ENCODE measurements at regions not wholly inside any gene's neighbourhood (a gene's known extent, or its start where the extent isn't known, plus 50 kb on each side); places are given as distances from the start of the nearest gene placed in this dataset.
A peak's percentile ranks its signal among the peaks of the same experiment; 100 is the strongest.

GRCh38 chr10:77710081-77710551, 72.5 kb upstream of the KCNMA1 start:
- Histone ChIP-seq H3K9me3 (ENCODE audit: control insufficient read depth, low read length) (no peaks in the 10 kb centered on the region), H3K27me3 (replicated peaks; ENCODE audit: control insufficient read depth, insufficient read depth, low read length) (peaks cover 11% of the 10 kb centered on the region), H3K9ac (ENCODE audit: low read length) (no peak overlapping the region), H3K4me3 (ENCODE audit: low read length) (no peak overlapping the region), H3K4me1 (ENCODE audit: control insufficient read depth, insufficient read depth, low read length) (peaks cover 7% of the 10 kb centered on the region), H3K36me3 (ENCODE audit: control insufficient read depth, insufficient read depth, low read length, severe bottlenecking) (no peaks in the 10 kb centered on the region)
- DNase-seq (ENCODE audit: low read depth): no peak

- Histone ChIP-seq H3K27me3 (replicated peaks; ENCODE audit: control insufficient read depth, insufficient read depth, low read length) (no peaks in the 10 kb centered on the region), H3K9me3 (ENCODE audit: control insufficient read depth, low read length) (no peaks in the 10 kb centered on the region), H3K36me3 (ENCODE audit: control insufficient read depth, insufficient read depth, low read length, severe bottlenecking) (no peaks in the 10 kb centered on the region), H3K9ac (ENCODE audit: low read length) (no peak overlapping the region), H3K4me1 (ENCODE audit: control insufficient read depth, insufficient read depth, low read length) (peaks cover 2% of the 10 kb centered on the region), H3K4me3 (ENCODE audit: low read length) (no peak overlapping the region)
- DNase-seq (ENCODE audit: low read depth): no peak
Measured at GRCh38 chr10:77707570-77707969, 70.0 kb upstream of the KCNMA1 start.

- Histone ChIP-seq H3K27me3 (replicated peaks; ENCODE audit: control insufficient read depth, insufficient read depth, low read length) (no peaks in the 10 kb centered on the region), H3K4me3 (ENCODE audit: low read length) (no peak overlapping the region), H3K36me3 (ENCODE audit: control insufficient read depth, insufficient read depth, low read length, severe bottlenecking) (no peaks in the 10 kb centered on the region), H3K9ac (ENCODE audit: low read length) (no peak overlapping the region), H3K4me1 (ENCODE audit: control insufficient read depth, insufficient read depth, low read length) (peaks cover 21% of the 10 kb centered on the region), H3K9me3 (ENCODE audit: control insufficient read depth, low read length) (no peaks in the 10 kb centered on the region)
- peak; percentile 85 for DNase-seq (ENCODE audit: low read depth)
Measured at GRCh38 chr10:77702166-77702565, 64.6 kb upstream of the KCNMA1 start.

GRCh38 chr10:77700086-77700485, 62.5 kb upstream of the KCNMA1 start:
- Histone ChIP-seq H3K9ac (ENCODE audit: low read length) (no peak overlapping the region), H3K36me3 (ENCODE audit: control insufficient read depth, insufficient read depth, low read length, severe bottlenecking) (no peaks in the 10 kb centered on the region), H3K27me3 (replicated peaks; ENCODE audit: control insufficient read depth, insufficient read depth, low read length) (no peaks in the 10 kb centered on the region), H3K4me3 (ENCODE audit: low read length) (no peak overlapping the region), H3K4me1 (ENCODE audit: control insufficient read depth, insufficient read depth, low read length) (peaks cover 21% of the 10 kb centered on the region), H3K9me3 (ENCODE audit: control insufficient read depth, low read length) (no peaks in the 10 kb centered on the region)
- peak; percentile 38 for DNase-seq (ENCODE audit: low read depth)

GRCh38 chr10:77699080-77699645, 61.6 kb upstream of the KCNMA1 start:
- Histone ChIP-seq H3K9ac (ENCODE audit: low read length) (no peak overlapping the region), H3K4me1 (ENCODE audit: control insufficient read depth, insufficient read depth, low read length) (peaks cover 21% of the 10 kb centered on the region), H3K27me3 (replicated peaks; ENCODE audit: control insufficient read depth, insufficient read depth, low read length) (no peaks in the 10 kb centered on the region), H3K9me3 (ENCODE audit: control insufficient read depth, low read length) (no peaks in the 10 kb centered on the region), H3K4me3 (ENCODE audit: low read length) (no peak overlapping the region), H3K36me3 (ENCODE audit: control insufficient read depth, insufficient read depth, low read length, severe bottlenecking) (no peaks in the 10 kb centered on the region)
- no peak for DNase-seq (ENCODE audit: low read depth)

GRCh38 chr10:77698267-77698931, 60.8 kb upstream of the KCNMA1 start:
- Histone ChIP-seq H3K9ac (ENCODE audit: low read length) (no peak overlapping the region), H3K27me3 (replicated peaks; ENCODE audit: control insufficient read depth, insufficient read depth, low read length) (no peaks in the 10 kb centered on the region), H3K4me1 (ENCODE audit: control insufficient read depth, insufficient read depth, low read length) (peaks cover 21% of the 10 kb centered on the region), H3K36me3 (ENCODE audit: control insufficient read depth, insufficient read depth, low read length, severe bottlenecking) (no peaks in the 10 kb centered on the region), H3K4me3 (ENCODE audit: low read length) (no peak overlapping the region), H3K9me3 (ENCODE audit: control insufficient read depth, low read length) (no peaks in the 10 kb centered on the region)
- no peak for DNase-seq (ENCODE audit: low read depth)

- Histone ChIP-seq H3K9ac (ENCODE audit: low read length) (no peak overlapping the region), H3K4me1 (ENCODE audit: control insufficient read depth, insufficient read depth, low read length) (peaks cover 11% of the 10 kb centered on the region), H3K4me3 (ENCODE audit: low read length) (no peak overlapping the region), H3K36me3 (ENCODE audit: control insufficient read depth, insufficient read depth, low read length, severe bottlenecking) (no peaks in the 10 kb centered on the region), H3K9me3 (ENCODE audit: control insufficient read depth, low read length) (no peaks in the 10 kb centered on the region), H3K27me3 (replicated peaks; ENCODE audit: control insufficient read depth, insufficient read depth, low read length) (no peaks in the 10 kb centered on the region)
- DNase-seq (ENCODE audit: low read depth): no peak
Measured at GRCh38 chr10:77696584-77696983, 59.0 kb upstream of the KCNMA1 start.

GRCh38 chr10:77695186-77695585, 57.6 kb upstream of the KCNMA1 start:
- Histone ChIP-seq H3K4me3 (ENCODE audit: low read length) (no peak overlapping the region), H3K9ac (ENCODE audit: low read length) (no peak overlapping the region), H3K9me3 (ENCODE audit: control insufficient read depth, low read length) (no peaks in the 10 kb centered on the region), H3K36me3 (ENCODE audit: control insufficient read depth, insufficient read depth, low read length, severe bottlenecking) (no peaks in the 10 kb centered on the region), H3K4me1 (ENCODE audit: control insufficient read depth, insufficient read depth, low read length) (peaks cover 8% of the 10 kb centered on the region), H3K27me3 (replicated peaks; ENCODE audit: control insufficient read depth, insufficient read depth, low read length) (peaks cover 5% of the 10 kb centered on the region)
- no peak for DNase-seq (ENCODE audit: low read depth)

GRCh38 chr10:77692782-77693181, 55.2 kb upstream of the KCNMA1 start:
- no peak overlapping the region for H3K9ac ChIP-seq (ENCODE audit: low read length)
- H3K9me3 ChIP-seq (ENCODE audit: control insufficient read depth, low read length): no peaks in the 10 kb centered on the region
- peak; percentile 34 for DNase-seq (ENCODE audit: low read depth)
- no peaks in the 10 kb centered on the region for H3K36me3 ChIP-seq (ENCODE audit: control insufficient read depth, insufficient read depth, low read length, severe bottlenecking)
- no peaks in the 10 kb centered on the region for H3K4me1 ChIP-seq (ENCODE audit: control insufficient read depth, insufficient read depth, low read length)
- H3K27me3 ChIP-seq (replicated peaks; ENCODE audit: control insufficient read depth, insufficient read depth, low read length): peaks cover 23% of the 10 kb centered on the region
- no peak overlapping the region for H3K4me3 ChIP-seq (ENCODE audit: low read length)

GRCh38 chr10:77689339-77689738, 51.7 kb upstream of the KCNMA1 start:
- Histone ChIP-seq H3K9me3 (ENCODE audit: control insufficient read depth, low read length) (no peaks in the 10 kb centered on the region), H3K4me1 (ENCODE audit: control insufficient read depth, insufficient read depth, low read length) (no peaks in the 10 kb centered on the region), H3K4me3 (ENCODE audit: low read length) (no peak overlapping the region), H3K9ac (ENCODE audit: low read length) (no peak overlapping the region), H3K36me3 (ENCODE audit: control insufficient read depth, insufficient read depth, low read length, severe bottlenecking) (no peaks in the 10 kb centered on the region), H3K27me3 (replicated peaks; ENCODE audit: control insufficient read depth, insufficient read depth, low read length) (peaks cover 43% of the 10 kb centered on the region)
- DNase-seq (ENCODE audit: low read depth): no peak

GRCh38 chr10:77687621-77688020, 50.0 kb upstream of the KCNMA1 start:
- Histone ChIP-seq H3K36me3 (ENCODE audit: control insufficient read depth, insufficient read depth, low read length, severe bottlenecking) (no peaks in the 10 kb centered on the region), H3K4me3 (ENCODE audit: low read length) (no peak overlapping the region), H3K27me3 (replicated peaks; ENCODE audit: control insufficient read depth, insufficient read depth, low read length) (peaks cover 46% of the 10 kb centered on the region), H3K4me1 (ENCODE audit: control insufficient read depth, insufficient read depth, low read length) (no peaks in the 10 kb centered on the region), H3K9me3 (ENCODE audit: control insufficient read depth, low read length) (no peaks in the 10 kb centered on the region), H3K9ac (ENCODE audit: low read length) (no peak overlapping the region)
- no peak for DNase-seq (ENCODE audit: low read depth)

Data from adipocyte (in vitro differentiated cells).